K562 (cell line): ENCODE measurements at regions not wholly inside any gene's neighbourhood (a gene's known extent, or its start where the extent isn't known, plus 50 kb on each side); places are given as distances from the start of the nearest gene placed in this dataset.

ENCODE experiments used
- CSDE1 ChIP-seq, 2 experiments: fragments of 450-650 bp; IDR thresholded peaks; 2 replicates each; pipeline ENCODE4 v1.6.1; 2016; ENCODE audit warnings: mild to moderate bottlenecking in 1 of 2
- DNMT1 ChIP-seq: fragments of 450-650 bp; IDR thresholded peaks from 2 replicates; pipeline ENCODE4 v1.6.1; 2016; ENCODE audit warnings: antibody characterized with exemption, mild to moderate bottlenecking
- FOS ChIP-seq: IDR thresholded peaks from 3 replicates; pipeline ENCODE4 v1.6.1; 2011; ENCODE audit not compliant: insufficient read length; ENCODE audit errors: extremely low read depth
- HNRNPLL ChIP-seq: fragments of 200-400 bp; formaldehyde crosslinking; IDR thresholded peaks from 2 replicates; pipeline ENCODE4 v1.6.1; 2017; ENCODE audit warnings: low read length, low read depth, mild to moderate bottlenecking; ENCODE audit not compliant: poor library complexity, severe bottlenecking
- KLF13 ChIP-seq: fragments of 450-650 bp; IDR thresholded peaks from 2 replicates; pipeline ENCODE4 v1.6.1; 2016; ENCODE audit warnings: missing genetic modification characterization, low read depth, mild to moderate bottlenecking, missing compliant biosample characterization, moderate library complexity, borderline replicate concordance
- PHF21A ChIP-seq: fragments of 450-650 bp; IDR thresholded peaks from 2 replicates; pipeline ENCODE4 v1.6.1; 2017; ENCODE audit warnings: low read depth, borderline replicate concordance
- RBM25 ChIP-seq: fragments of 200-400 bp; formaldehyde crosslinking; IDR thresholded peaks from 2 replicates; pipeline ENCODE4 v1.6.1; 2018; ENCODE audit warnings: low read length, low read depth, moderate library complexity; ENCODE audit not compliant: severe bottlenecking
- ZNF316 ChIP-seq: fragments of 450-650 bp; IDR thresholded peaks from 2 replicates; pipeline ENCODE4 v1.6.1; 2016
- ZNF347 ChIP-seq: fragments of 450-650 bp; formaldehyde crosslinking; IDR thresholded peaks from 2 replicates; pipeline ENCODE4 v1.4.0; 2020; ENCODE audit warnings: low read depth, mild to moderate bottlenecking, moderate library complexity
- ZNF41 ChIP-seq: fragments of 250-450 bp; sonication (Bioruptor Pico); conservative IDR thresholded peaks from 2 replicates; pipeline ENCODE4 v1.4.0; 2020; ENCODE audit warnings: mild to moderate bottlenecking
- TF ChIP-seq, protein P1 (sequence below): sonication (generic); formaldehyde crosslinking; IDR thresholded peaks from 2 replicates; pipeline ENCODE4 v1.9.0; 2022; ENCODE audit warnings: mild to moderate bottlenecking, missing genetic modification reagents
- TF ChIP-seq, protein P2 (sequence below): fragments of 450-650 bp; formaldehyde crosslinking; IDR thresholded peaks from 2 replicates; pipeline ENCODE4 v1.4.0; 2020; ENCODE audit warnings: mild to moderate bottlenecking, moderate library complexity
- TF ChIP-seq, protein P3 (sequence below): sonication (generic); formaldehyde crosslinking; IDR thresholded peaks from 2 replicates; pipeline ENCODE4 v1.8.1; 2023; ENCODE audit warnings: mild to moderate bottlenecking, missing genetic modification reagents
- TF ChIP-seq, protein P4 (sequence below): fragments of 450-650 bp; formaldehyde crosslinking; IDR thresholded peaks from 2 replicates; pipeline ENCODE4 v1.4.0; 2020; ENCODE audit warnings: mild to moderate bottlenecking, moderate library complexity
- TF ChIP-seq, protein P5 (sequence below): fragments of 250-450 bp; sonication (Bioruptor Pico); IDR thresholded peaks from 2 replicates; pipeline ENCODE4 v1.8.0; 2022; ENCODE audit warnings: moderate library complexity, mild to moderate bottlenecking, inconsistent platforms
- TF ChIP-seq, protein P6 (sequence below): fragments of 250-450 bp; sonication (Bioruptor Pico); IDR thresholded peaks from 2 replicates; pipeline ENCODE4 v1.8.0; 2022; ENCODE audit warnings: moderate library complexity, mild to moderate bottlenecking, inconsistent platforms
- TF ChIP-seq, protein P7 (sequence below): sonication (generic); formaldehyde crosslinking; IDR thresholded peaks from 2 replicates; pipeline ENCODE4 v1.8.0; 2022; ENCODE audit warnings: mild to moderate bottlenecking, missing genetic modification reagents, borderline replicate concordance

DNA sequence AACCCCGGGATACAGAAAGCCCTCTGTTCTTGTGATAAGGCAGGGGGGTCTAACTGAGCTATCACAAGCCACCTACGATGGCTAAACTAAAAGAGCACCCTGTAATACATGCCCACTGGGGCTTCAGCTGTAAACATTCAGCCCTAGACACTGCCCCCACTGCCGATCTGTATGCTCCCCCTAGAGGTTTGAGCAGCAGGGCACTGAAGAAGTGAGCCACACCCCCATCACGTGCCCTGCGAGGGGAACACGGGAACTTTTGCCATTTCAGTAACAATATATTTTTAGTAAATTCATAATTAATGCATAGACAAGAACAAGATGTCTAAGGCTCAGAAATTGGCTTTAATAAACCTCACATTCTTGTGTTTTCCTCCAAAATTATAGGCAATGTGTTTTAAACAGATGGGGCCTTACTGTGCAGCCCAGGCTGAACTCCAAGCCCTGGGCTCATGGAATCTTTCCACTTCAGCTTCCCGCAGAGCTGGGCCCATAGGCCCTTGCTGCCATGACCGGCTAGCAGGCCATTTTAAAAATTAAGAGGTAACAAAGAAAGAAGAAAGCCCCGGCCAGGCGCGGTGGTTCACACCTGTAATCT lies 235.3 kb upstream of the SFRP2 start (continued):
- TF ChIP-seq, protein P1, sequence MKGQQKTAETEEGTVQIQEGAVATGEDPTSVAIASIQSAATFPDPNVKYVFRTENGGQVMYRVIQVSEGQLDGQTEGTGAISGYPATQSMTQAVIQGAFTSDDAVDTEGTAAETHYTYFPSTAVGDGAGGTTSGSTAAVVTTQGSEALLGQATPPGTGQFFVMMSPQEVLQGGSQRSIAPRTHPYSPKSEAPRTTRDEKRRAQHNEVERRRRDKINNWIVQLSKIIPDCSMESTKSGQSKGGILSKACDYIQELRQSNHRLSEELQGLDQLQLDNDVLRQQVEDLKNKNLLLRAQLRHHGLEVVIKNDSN (CRISPR knock-in tag): peak; percentile 63
- TF ChIP-seq HNRNPLL (no peak), DNMT1 (no peak), PHF21A (no peak), ZNF41 (CRISPR knock-in tag) (no peak), ZNF347 (CRISPR knock-in tag) (no peak), CSDE1 (IDR thresholded peaks at IDR 0.05) (no peak), RBM25 (no peak), KLF13 (tag) (peak; percentile 63; the same call in 1 of the 2 replicates), FOS (no peak), ZNF316 (no peak)
- TF ChIP-seq, protein P2, sequence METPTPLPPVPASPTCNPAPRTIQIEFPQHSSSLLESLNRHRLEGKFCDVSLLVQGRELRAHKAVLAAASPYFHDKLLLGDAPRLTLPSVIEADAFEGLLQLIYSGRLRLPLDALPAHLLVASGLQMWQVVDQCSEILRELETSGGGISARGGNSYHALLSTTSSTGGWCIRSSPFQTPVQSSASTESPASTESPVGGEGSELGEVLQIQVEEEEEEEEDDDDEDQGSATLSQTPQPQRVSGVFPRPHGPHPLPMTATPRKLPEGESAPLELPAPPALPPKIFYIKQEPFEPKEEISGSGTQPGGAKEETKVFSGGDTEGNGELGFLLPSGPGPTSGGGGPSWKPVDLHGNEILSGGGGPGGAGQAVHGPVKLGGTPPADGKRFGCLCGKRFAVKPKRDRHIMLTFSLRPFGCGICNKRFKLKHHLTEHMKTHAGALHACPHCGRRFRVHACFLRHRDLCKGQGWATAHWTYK (CRISPR knock-in tag): no peak
- TF ChIP-seq, protein P3, sequence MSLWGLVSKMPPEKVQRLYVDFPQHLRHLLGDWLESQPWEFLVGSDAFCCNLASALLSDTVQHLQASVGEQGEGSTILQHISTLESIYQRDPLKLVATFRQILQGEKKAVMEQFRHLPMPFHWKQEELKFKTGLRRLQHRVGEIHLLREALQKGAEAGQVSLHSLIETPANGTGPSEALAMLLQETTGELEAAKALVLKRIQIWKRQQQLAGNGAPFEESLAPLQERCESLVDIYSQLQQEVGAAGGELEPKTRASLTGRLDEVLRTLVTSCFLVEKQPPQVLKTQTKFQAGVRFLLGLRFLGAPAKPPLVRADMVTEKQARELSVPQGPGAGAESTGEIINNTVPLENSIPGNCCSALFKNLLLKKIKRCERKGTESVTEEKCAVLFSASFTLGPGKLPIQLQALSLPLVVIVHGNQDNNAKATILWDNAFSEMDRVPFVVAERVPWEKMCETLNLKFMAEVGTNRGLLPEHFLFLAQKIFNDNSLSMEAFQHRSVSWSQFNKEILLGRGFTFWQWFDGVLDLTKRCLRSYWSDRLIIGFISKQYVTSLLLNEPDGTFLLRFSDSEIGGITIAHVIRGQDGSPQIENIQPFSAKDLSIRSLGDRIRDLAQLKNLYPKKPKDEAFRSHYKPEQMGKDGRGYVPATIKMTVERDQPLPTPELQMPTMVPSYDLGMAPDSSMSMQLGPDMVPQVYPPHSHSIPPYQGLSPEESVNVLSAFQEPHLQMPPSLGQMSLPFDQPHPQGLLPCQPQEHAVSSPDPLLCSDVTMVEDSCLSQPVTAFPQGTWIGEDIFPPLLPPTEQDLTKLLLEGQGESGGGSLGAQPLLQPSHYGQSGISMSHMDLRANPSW (CRISPR knock-in tag): no peak
- TF ChIP-seq, protein P4, sequence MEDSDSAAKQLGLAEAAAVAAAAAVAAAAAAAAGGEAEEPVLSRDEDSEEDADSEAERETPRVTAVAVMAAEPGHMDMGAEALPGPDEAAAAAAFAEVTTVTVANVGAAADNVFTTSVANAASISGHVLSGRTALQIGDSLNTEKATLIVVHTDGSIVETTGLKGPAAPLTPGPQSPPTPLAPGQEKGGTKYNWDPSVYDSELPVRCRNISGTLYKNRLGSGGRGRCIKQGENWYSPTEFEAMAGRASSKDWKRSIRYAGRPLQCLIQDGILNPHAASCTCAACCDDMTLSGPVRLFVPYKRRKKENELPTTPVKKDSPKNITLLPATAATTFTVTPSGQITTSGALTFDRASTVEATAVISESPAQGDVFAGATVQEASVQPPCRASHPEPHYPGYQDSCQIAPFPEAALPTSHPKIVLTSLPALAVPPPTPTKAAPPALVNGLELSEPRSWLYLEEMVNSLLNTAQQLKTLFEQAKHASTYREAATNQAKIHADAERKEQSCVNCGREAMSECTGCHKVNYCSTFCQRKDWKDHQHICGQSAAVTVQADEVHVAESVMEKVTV (CRISPR knock-in tag): peak; percentile 48; the same call in 1 of the 2 replicates
- TF ChIP-seq, protein P5, sequence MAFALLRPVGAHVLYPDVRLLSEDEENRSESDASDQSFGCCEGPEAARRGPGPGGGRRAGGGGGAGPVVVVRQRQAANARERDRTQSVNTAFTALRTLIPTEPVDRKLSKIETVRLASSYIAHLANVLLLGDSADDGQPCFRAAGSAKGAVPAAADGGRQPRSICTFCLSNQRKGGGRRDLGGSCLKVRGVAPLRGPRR (CRISPR knock-in tag): no peak
- TF ChIP-seq, protein P6, sequence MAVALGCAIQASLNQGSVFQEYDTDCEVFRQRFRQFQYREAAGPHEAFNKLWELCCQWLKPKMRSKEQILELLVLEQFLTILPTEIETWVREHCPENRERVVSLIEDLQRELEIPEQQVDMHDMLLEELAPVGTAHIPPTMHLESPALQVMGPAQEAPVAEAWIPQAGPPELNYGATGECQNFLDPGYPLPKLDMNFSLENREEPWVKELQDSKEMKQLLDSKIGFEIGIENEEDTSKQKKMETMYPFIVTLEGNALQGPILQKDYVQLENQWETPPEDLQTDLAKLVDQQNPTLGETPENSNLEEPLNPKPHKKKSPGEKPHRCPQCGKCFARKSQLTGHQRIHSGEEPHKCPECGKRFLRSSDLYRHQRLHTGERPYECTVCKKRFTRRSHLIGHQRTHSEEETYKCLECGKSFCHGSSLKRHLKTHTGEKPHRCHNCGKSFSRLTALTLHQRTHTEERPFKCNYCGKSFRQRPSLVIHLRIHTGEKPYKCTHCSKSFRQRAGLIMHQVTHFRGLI (CRISPR knock-in tag): no peak
- TF ChIP-seq, protein P7, sequence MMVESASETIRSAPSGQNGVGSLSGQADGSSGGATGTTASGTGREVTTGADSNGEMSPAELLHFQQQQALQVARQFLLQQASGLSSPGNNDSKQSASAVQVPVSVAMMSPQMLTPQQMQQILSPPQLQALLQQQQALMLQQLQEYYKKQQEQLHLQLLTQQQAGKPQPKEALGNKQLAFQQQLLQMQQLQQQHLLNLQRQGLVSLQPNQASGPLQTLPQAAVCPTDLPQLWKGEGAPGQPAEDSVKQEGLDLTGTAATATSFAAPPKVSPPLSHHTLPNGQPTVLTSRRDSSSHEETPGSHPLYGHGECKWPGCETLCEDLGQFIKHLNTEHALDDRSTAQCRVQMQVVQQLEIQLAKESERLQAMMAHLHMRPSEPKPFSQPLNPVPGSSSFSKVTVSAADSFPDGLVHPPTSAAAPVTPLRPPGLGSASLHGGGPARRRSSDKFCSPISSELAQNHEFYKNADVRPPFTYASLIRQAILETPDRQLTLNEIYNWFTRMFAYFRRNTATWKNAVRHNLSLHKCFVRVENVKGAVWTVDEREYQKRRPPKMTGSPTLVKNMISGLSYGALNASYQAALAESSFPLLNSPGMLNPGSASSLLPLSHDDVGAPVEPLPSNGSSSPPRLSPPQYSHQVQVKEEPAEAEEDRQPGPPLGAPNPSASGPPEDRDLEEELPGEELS: no peak
